Middle frontal gyrus (tissue), 1 donor: ENCODE measurements at regions not wholly inside any gene's neighbourhood (a gene's known extent, or its start where the extent isn't known, plus 50 kb on each side); places are given as distances from the start of the nearest gene placed in this dataset.
A peak's percentile ranks its signal among the peaks of the same experiment; 100 is the strongest.

Experiments
- DNase-seq: peaks from one replicate; pipeline ENCODE4 v3.0.0-alpha.2; 2015; ENCODE audit warnings: low spot score; ENCODE audit errors: extremely low spot score

DNA sequence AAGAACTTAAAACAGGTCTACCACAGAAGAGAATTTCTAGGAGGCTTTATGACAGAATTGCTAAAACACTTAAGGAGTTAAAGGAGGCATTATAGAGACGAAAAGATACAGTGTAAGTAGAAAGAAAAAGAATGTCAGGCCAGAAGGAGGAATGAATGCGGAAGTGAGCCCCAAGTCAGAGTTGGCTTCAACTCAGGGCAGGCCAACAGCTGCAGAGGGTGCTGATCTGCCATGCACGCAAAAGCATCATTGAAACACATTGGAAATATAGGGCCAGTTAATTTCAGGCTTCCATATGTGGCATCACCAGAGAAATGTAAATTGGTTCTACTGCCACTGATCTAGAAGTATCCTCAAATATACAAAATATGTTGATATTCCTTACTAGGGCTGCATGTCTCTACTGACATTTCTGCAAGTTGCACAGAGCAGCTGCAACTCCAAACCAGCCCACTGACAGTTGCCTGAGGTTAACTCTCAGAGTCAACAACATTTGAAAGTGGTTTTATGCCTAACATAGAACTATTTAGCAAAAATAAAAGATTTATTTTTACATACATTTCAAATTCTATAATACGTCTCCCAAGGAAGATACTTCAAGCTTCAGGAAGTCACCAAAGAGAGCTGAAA is 324.1 kb downstream of the C11orf87 start:
- no peak for DNase-seq

GRCh38 chr11:109747839-109748238 is 325.8 kb downstream of the C11orf87 start:
- no peak for DNase-seq

DNA sequence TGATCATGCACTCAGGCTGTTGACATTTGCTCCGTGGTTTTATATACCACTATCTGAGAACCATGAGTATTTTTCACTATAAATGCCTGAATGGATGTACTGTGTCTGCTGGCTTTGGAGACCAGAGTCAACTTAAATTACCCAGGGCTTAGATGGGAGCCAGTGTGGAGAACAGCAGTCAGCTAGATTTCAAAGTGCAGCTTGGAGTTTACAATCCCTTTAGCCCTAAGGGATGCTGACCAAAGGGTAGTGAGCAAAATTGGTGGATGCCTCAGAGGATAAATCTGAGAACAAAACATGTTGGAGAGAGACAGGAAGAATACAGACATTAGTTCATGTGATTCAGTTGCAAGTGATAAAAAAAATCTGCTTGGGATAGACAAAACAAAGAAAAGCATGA is 327.5 kb downstream of the C11orf87 start:
- DNase-seq, result no peak

DNA sequence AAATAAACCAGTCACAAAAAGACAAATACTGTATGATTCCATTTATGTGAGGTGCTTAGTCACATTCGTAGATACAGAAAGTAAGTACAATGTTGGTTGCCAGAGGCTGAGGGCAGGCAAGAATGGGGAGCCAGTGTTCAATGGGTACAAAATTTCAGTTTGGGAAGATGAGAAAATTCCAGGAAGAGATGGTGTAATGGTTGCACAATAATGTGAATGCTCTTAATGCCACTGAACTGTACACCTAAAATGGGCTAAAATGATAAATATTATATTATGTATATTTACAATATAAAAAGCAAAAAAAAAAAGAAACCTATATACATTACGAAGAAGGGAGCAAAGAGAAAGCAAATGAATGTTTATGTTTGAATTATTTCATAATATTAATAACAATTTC is 329.0 kb downstream of the C11orf87 start:
- DNase-seq, result no peak

- no peak for DNase-seq
Observed at GRCh38 chr11:109752212-109752825, 330.3 kb downstream of the C11orf87 start.

- DNase-seq, result no peak
Observed at GRCh38 chr11:109756521-109756920, 334.5 kb downstream of the C11orf87 start.

DNA sequence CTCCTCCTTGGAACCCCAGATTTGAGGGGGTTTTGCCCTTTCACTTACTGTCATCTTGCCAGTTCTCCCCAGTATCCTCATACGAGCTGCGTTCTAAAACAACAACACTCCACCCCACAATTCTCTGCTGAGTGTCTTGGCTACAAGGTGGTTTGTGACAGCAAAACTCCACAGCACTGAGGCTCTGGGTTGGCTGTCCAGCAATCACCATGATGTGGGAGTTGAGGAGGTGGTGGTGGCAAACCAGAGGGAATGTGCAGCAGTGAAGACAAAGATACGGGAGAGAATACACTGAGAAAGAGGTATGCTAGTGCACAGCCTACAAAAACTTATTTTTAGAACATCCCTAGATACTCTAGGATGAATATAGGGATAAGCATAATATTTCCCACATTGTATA is 335.0 kb downstream of the C11orf87 start:
- DNase-seq, result no peak

- no peak for DNase-seq
Observed at GRCh38 chr11:109762546-109762945, 330.6 kb upstream of the ZC3H12C start.

- DNase-seq, result no peak
Observed at GRCh38 chr11:109765709-109766311, 327.4 kb upstream of the ZC3H12C start.

GRCh38 chr11:109769858-109770257 is 323.3 kb upstream of the ZC3H12C start:
- DNase-seq, result no peak

- no peak for DNase-seq
Observed at GRCh38 chr11:109770323-109770722, 322.9 kb upstream of the ZC3H12C start.

- peak; percentile 13 for DNase-seq
Observed at GRCh38 chr11:109772892-109773291, 320.3 kb upstream of the ZC3H12C start.

DNA sequence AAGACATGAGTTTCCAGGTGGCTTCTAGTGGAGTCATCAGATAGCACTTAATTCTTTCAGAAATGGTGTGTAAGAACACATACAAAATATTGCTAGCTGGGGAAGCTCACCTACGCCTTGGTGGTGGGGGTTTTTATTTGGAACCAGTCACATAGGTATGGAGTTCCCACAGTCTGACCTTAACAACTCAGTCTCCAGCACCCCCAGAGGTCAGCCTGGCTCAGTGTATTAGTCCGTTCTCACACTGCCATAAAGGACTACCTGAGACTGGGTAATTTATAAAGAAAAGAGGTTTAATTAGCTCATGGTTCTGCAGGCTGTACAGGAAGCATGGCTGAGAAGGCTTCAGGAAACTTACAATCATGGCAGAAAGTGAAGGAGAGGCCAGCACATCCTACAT is 317.5 kb upstream of the ZC3H12C start:
- no peak for DNase-seq

- no peak for DNase-seq
Observed at GRCh38 chr11:109783014-109783413, 310.2 kb upstream of the ZC3H12C start.

DNA sequence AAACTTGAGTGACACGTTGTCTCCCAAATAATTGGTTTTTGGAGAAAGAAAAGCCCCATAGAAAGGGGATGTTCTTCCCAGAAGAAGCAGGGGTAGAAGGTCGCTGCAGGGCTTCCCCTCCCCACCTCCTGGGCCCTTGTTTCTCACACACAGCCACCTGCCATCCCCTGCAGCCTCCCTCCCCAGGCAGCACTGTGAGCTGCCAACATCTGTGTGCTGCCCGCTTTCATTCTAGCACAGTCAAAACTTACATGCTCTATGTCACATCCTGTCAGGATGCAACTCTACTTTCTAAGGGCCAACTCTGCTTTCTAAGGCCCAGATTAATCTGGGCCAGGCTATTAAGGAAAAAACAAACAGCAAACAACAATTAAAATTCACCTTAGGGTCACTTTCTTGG is 309.4 kb upstream of the ZC3H12C start:
- DNase-seq, result no peak

DNA sequence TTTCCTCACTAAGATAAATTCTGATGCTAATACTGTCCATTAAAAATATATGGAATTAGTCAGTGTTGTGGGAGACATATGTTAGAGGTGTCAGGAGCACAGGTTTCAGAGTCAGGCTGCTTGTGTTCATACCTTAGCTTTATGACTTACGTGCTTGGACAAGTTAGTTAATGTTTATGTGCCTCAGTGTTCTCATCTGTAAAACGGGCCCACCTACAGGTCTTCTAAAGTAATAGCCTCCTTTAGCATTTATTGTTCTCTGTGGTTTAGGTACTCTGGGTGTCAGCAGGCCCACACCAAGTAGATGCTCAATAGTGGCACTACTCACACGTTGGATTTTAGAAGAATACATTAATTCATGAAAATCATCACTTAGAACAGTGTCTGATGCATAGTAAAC is 308.7 kb upstream of the ZC3H12C start:
- no peak for DNase-seq

DNA sequence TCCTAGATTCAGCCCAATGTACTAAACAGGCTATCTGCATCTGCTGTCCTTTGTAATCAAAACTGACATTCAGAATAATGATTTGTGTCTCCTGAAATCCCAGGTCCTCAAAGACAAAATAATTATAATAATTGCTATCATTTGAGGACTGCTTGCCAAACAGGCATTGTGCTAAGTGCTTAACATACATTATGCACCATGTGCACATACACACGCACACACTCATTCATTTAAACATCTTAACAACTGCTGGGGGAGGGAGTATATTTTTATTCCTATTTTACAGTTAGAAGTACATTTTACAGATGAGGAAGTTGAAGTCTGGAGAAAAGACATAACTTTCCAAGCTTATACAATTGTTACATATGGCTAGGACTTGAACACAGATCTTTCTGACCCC is 308.0 kb upstream of the ZC3H12C start:
- DNase-seq, result no peak

DNA sequence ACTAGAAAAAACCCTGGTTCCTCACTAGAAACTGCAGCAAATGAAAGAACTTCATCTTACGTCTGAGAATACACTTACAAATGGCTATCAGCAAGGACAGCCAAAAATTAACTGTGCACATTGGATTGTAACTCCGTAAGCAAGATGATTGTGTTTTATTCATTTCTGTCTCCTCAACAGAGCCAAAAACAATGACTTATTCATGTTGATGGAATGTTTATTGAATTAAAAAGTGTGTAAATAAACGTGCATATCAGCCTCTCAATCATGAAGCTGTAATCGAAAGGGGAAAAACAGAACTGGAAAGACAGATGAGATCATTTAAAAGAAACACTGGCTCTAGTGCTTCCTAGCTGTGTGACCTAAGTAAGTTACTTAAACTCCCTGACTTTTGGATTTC is 307.5 kb upstream of the ZC3H12C start:
- DNase-seq, result no peak

DNA sequence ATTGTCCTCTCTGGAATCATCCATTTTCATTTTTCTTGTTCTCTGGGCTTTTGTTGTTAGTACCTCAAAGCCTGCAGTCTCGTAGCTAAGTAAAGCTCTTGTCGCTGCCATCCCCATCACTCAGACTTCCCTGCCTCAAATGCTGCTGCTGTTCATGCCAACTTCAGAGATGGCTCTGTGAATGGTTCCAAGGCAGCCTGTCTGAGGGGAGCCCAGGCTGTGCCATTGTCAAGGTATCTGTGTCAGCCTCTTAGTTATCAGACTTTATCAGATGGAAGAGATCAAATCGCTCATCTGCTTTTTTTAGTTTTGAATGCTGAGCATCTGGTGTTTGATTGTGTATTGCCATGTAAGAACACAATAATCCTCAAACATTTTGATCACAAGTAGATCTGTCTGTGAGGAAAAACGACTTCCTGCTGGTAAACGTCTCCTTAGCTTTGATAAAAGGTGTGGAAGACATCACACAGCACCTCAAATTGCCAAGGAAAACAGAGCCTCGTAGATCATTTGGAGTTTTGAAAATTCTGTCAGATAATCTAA is 304.2 kb upstream of the ZC3H12C start:
- no peak for DNase-seq

- no peak for DNase-seq
Observed at GRCh38 chr11:109789901-109790300, 303.3 kb upstream of the ZC3H12C start.

DNA sequence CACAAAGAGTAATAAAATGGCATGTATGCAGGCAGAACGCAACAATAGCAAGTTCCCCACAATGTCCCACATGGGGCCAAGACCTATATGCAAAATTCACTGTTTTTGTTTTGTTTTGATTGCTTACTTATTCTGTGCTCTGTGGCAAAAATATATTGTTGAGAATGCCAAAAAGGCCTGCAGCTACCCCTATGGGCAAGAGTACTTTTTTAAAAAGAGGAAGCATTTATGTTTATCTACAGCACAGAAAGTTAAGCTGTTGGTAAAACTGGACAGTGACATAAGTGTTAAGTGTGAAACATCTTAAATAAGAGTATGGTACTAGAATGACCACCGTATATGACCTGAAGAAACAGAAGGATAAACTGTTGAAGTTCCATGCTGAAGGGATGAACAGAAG is 301.9 kb upstream of the ZC3H12C start:
- DNase-seq, result no peak

DNA sequence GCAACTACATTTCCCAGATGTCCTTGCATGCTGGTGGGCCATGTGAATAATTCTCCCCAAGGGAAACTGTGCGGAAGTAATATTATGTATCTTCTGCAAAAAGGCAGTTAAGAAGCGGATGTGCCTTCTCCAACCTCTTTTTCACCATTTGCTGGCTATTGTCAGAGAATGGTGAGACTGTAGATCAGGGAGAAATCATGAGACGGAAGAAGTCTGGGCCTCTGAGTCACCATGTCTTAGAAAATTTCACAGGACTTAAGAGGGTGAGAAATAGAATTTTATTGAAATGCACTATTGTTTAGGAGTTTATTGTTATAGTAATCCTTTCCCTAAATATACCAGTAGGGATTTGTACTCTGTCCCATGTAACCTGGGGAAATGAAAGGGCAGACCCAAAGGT is 298.7 kb upstream of the ZC3H12C start:
- DNase-seq, result no peak

GRCh38 chr11:109795234-109795633 is 298.0 kb upstream of the ZC3H12C start:
- no peak for DNase-seq
